GM12878 (cell line): ENCODE measurements at regions not wholly inside any gene's neighbourhood (a gene's known extent, or its start where the extent isn't known, plus 50 kb on each side); places are given as distances from the start of the nearest gene placed in this dataset.

ENCODE experiments used
- ATAC-seq: fragments of 200-7000 bp; cut with Tn5 transposase; 3 replicates; pipeline ENCODE4 v1.9.1; 2020; ENCODE audit warnings: mild to moderate bottlenecking, moderate library complexity
- BruUV-seq: library from RNA; stranded (reverse); fragments of 400-500 nt; replicated peaks from 2 replicates; lab custom pipeline; 2021; lab: Mats Ljungman, UMichigan
- CTCF ChIA-PET: fragments of 300-600 bp; sonication (Branson Sonifier 250); formaldehyde crosslinking; extraction: SDS; loops from one replicate; lab custom pipeline; 2021; ENCODE audit warnings: inconsistent platforms; lab: Yijun Ruan, JAX
- POLR2A ChIA-PET: fragments of 350-600 bp; formaldehyde crosslinking; extraction: SDS; loops from one replicate; lab custom pipeline; 2021; ENCODE audit warnings: inconsistent platforms; lab: Charles Lee
- RAD21 ChIA-PET: fragments of 300-600 bp; sonication (Branson Sonifier 250); formaldehyde crosslinking; loops from one replicate; lab custom pipeline; 2023; ENCODE audit warnings: antibody characterized with exemption; ENCODE audit not compliant: unreplicated experiment; lab: Charles Lee
- SMC1A ChIA-PET: fragments of 300-600 bp; sonication (Branson Sonifier 250); formaldehyde crosslinking; loops from one replicate; lab custom pipeline; 2023; ENCODE audit not compliant: unreplicated experiment, uncharacterized antibody; lab: Charles Lee
- DNase-seq: peaks from one replicate; pipeline ENCODE4 v3.0.0-alpha.2; 2011; ENCODE audit warnings: low read depth, low spot score
- FAIRE-seq: peaks from 3 replicates; lab custom pipeline; 2011; peaks lifted over from hg19 to GRCh38; lab: Jason Lieb, UNC
- H2AFZ ChIP-seq: 2 replicates; pipeline ENCODE4 v1.6.0; 2011; ENCODE audit warnings: low read depth, low read length, control low read depth; ENCODE audit not compliant: control insufficient read depth
- H3K27ac ChIP-seq: 2 replicates; pipeline ENCODE4 v1.5.1; 2011; ENCODE audit warnings: control low read depth; ENCODE audit not compliant: control insufficient read depth, insufficient read depth
- H3K27me3 ChIP-seq, 2 experiments: replicated peaks in 1 of 2; 2 replicates each; pipeline versions ENCODE4 v1.6.0 to v1.6.1; 2011; ENCODE audit warnings: low read length in 1 of 2; ENCODE audit not compliant: control insufficient read depth in 2 of 2, insufficient read depth in 2 of 2
- H3K36me3 ChIP-seq, 2 experiments: 2 replicates each; pipeline ENCODE4 v1.5.1; 2011; ENCODE audit warnings: low read length in 1 of 2; ENCODE audit not compliant: control insufficient read depth in 2 of 2, insufficient read depth in 2 of 2
- H3K4me1 ChIP-seq: 2 replicates; pipeline ENCODE4 v1.6.1; 2011; ENCODE audit warnings: mild to moderate bottlenecking, low read length, moderate library complexity, mixed read lengths; ENCODE audit not compliant: control insufficient read depth, insufficient read depth
- H3K4me2 ChIP-seq: 2 replicates; pipeline ENCODE4 v1.6.0; 2011; ENCODE audit warnings: control low read depth; ENCODE audit not compliant: control insufficient read depth, insufficient read depth
- H3K4me3 ChIP-seq: fragments of 200-600 bp; sonication (generic); 2 replicates; pipeline ENCODE4 v1.5.1; 2016
- H3K79me2 ChIP-seq: 2 replicates; pipeline ENCODE4 v1.6.0; 2011; ENCODE audit warnings: low read length; ENCODE audit not compliant: control insufficient read depth, insufficient read depth
- H3K9ac ChIP-seq: 2 replicates; pipeline ENCODE4 v1.8.0; 2011; ENCODE audit warnings: low read length, control low read depth, mixed read lengths; ENCODE audit not compliant: control insufficient read depth, insufficient read depth
- H3K9me3 ChIP-seq: replicated peaks from 3 replicates; pipeline ENCODE4 v1.5.1; 2011; ENCODE audit warnings: mild to moderate bottlenecking, low read length; ENCODE audit not compliant: control insufficient read depth, insufficient read depth
- H4K20me1 ChIP-seq: 2 replicates; pipeline ENCODE4 v1.6.0; 2011; ENCODE audit not compliant: control insufficient read depth, insufficient read depth
- CHD1 ChIP-seq: IDR thresholded peaks from 2 replicates; pipeline ENCODE4 v1.6.1; 2012; ENCODE audit warnings: low read depth, low read length, improper control_type of control experiment
- CREM ChIP-seq: IDR thresholded peaks from 2 replicates; pipeline ENCODE4 v1.6.1; 2014; ENCODE audit warnings: antibody characterized with exemption, low read depth
- CUX1 ChIP-seq: IDR thresholded peaks from 2 replicates; pipeline ENCODE4 v1.6.1; 2012; ENCODE audit warnings: improper control_type of control experiment, low read depth, low read length; ENCODE audit not compliant: insufficient replicate concordance
- GABPA ChIP-seq: IDR thresholded peaks from 2 replicates; pipeline ENCODE4 v1.6.1; 2014; ENCODE audit warnings: antibody characterized with exemption, low read depth, mild to moderate bottlenecking, inconsistent platforms
- HCFC1 ChIP-seq: fragments of 150-350 bp; IDR thresholded peaks from 2 replicates; pipeline ENCODE4 v1.6.1; 2014; ENCODE audit warnings: low read length
- HDAC6 ChIP-seq: fragments of 200-600 bp; sonication (generic); IDR thresholded peaks from one replicate; pipeline ENCODE4 v1.8.0; 2017; ENCODE audit warnings: antibody characterized with exemption; ENCODE audit not compliant: unreplicated experiment
- KDM1A ChIP-seq: fragments of 200-600 bp; sonication (generic); IDR thresholded peaks from 2 replicates; pipeline ENCODE4 v1.6.1; 2016; ENCODE audit warnings: borderline replicate concordance
- NKRF ChIP-seq: fragments of 450-650 bp; conservative IDR thresholded peaks from 2 replicates; pipeline ENCODE4 v1.6.1; 2017; ENCODE audit warnings: mild to moderate bottlenecking, moderate library complexity
- SIN3A ChIP-seq: IDR thresholded peaks from 2 replicates; pipeline ENCODE4 v1.6.1; 2012; ENCODE audit warnings: low read depth, low read length, improper control_type of control experiment
- SMAD1 ChIP-seq: fragments of 450-650 bp; IDR thresholded peaks from 2 replicates; pipeline ENCODE4 v1.6.1; 2018; ENCODE audit warnings: mild to moderate bottlenecking, low read depth; ENCODE audit not compliant: partially characterized antibody
- TCF12 ChIP-seq: IDR thresholded peaks from 2 replicates; pipeline ENCODE4 v1.6.1; 2011; ENCODE audit warnings: low read depth, mild to moderate bottlenecking, low read length
- WGBS: methylation state at CpG from one replicate; pipeline ENCODE4 v1.1.6; 2016; ENCODE audit warnings: low lambda C conversion rate; ENCODE audit not compliant: insufficient replicate concordance, insufficient coverage; ENCODE audit errors: missing lambda C conversion rate; 5-methylcytosine and 5-hydroxymethylcytosine counted together
- in situ Hi-C: fragments of 300-500 bp; cut with MboI; formaldehyde crosslinking; loops from 9 replicates; pipeline ENCODE4 v1.14.3; 2018; ENCODE audit warnings: mixed read lengths
- intact Hi-C: fragments of 100-400 bp; cut with micrococcal nuclease; formaldehyde crosslinking; loops from one replicate; pipeline ENCODE4 v1.14.2; 2022; ENCODE audit not compliant: unreplicated experiment

GRCh38 chr2:144682248-144682647 lies 162.3 kb upstream of the ZEB2 start:
- H3K27me3 ChIP-seq, result peaks cover 0 to 2% of the 10 kb centered on the region in 2 experiments; a peak in 1 of 4 replicates
- RAD21 ChIA-PET, result no interaction called here
- FAIRE-seq (no peak), ATAC-seq (no peak)
- H3K4me1 ChIP-seq, result no peaks in the 10 kb centered on the region
- no peaks in the 10 kb centered on the region for H3K79me2 ChIP-seq
- WGBS, result 37% methylated on average over 4 of the region's 4 CpGs
- BruUV-seq, result no TSS peak
- no peak overlapping the region for H2AFZ ChIP-seq
- no peaks in the 10 kb centered on the region for H3K9me3 ChIP-seq
- CTCF ChIA-PET, result no interaction called here
- in situ Hi-C loops, result no loop called here
- H3K27ac ChIP-seq, result no peak overlapping the region
- no peak for TF ChIP-seq HDAC6
- TF ChIP-seq GABPA, result no peak
- TF ChIP-seq SIN3A, result no peak
- TF ChIP-seq TCF12, result no peak
- TF ChIP-seq CREM, result no peak
- no peak for TF ChIP-seq NKRF
- no peak for TF ChIP-seq CHD1
- no peak for TF ChIP-seq CUX1
- TF ChIP-seq HCFC1, result no peak
- no peak for TF ChIP-seq SMAD1
- no peak for TF ChIP-seq KDM1A
- TF ChIP-seq, all 136 proteins: peak for 0
- H4K20me1 ChIP-seq, result no peaks in the 10 kb centered on the region
- H3K4me3 ChIP-seq, result no peak overlapping the region
- intact Hi-C loops, result no loop called here
- no peak for DNase-seq
- H3K4me2 ChIP-seq, result no peak overlapping the region
- H3K9ac ChIP-seq, result no peak overlapping the region
- SMC1A ChIA-PET, result interaction anchor here (1.0 to 3.0 kb wide), 2 partner anchors 14 to 516 kb away, joined by 3 to 10 read pairs; no protein-coding TSS in a partner anchor
- no peaks in the 10 kb centered on the region for H3K36me3 ChIP-seq
- POLR2A ChIA-PET, result no interaction called here
